BE2C (cell line): ENCODE measurements at regions not wholly inside any gene's neighbourhood (a gene's known extent, or its start where the extent isn't known, plus 50 kb on each side); places are given as distances from the start of the nearest gene placed in this dataset.
A peak's percentile ranks its signal among the peaks of the same experiment; 100 is the strongest.
"Not testable (repeated sequence)": the region's sequence is repeated elsewhere in the genome, so short reads cannot be mapped to it uniquely, and the experiment has no call there.

Experiments used
- DNase-seq: peaks from one replicate; pipeline ENCODE4 v3.0.0-alpha.2; 2020
- H3K27me3 ChIP-seq: fragments of 250-450 bp; sonication (Bioruptor Pico); 2 replicates; pipeline ENCODE4 v1.5.1; 2020; ENCODE audit warnings: mild to moderate bottlenecking
- H3K36me3 ChIP-seq: fragments of 250-450 bp; sonication (Bioruptor Pico); 2 replicates; pipeline ENCODE4 v1.5.1; 2020; ENCODE audit warnings: mild to moderate bottlenecking
- H3K4me1 ChIP-seq: fragments of 250-450 bp; sonication (Bioruptor Pico); 2 replicates; pipeline ENCODE4 v1.5.1; 2020
- H3K4me3 ChIP-seq: 2 replicates; pipeline ENCODE4 v1.5.1; 2011; ENCODE audit warnings: low read depth, low read length
- H3K9me3 ChIP-seq: fragments of 250-450 bp; sonication (Bioruptor Pico); 2 replicates; pipeline ENCODE4 v1.5.1; 2020
- TF ChIP-seq, protein P1 (sequence below): IDR thresholded peaks from 2 replicates; pipeline ENCODE4 v1.5.1; 2012; ENCODE audit warnings: mild to moderate bottlenecking, low read depth, low read length

DNA sequence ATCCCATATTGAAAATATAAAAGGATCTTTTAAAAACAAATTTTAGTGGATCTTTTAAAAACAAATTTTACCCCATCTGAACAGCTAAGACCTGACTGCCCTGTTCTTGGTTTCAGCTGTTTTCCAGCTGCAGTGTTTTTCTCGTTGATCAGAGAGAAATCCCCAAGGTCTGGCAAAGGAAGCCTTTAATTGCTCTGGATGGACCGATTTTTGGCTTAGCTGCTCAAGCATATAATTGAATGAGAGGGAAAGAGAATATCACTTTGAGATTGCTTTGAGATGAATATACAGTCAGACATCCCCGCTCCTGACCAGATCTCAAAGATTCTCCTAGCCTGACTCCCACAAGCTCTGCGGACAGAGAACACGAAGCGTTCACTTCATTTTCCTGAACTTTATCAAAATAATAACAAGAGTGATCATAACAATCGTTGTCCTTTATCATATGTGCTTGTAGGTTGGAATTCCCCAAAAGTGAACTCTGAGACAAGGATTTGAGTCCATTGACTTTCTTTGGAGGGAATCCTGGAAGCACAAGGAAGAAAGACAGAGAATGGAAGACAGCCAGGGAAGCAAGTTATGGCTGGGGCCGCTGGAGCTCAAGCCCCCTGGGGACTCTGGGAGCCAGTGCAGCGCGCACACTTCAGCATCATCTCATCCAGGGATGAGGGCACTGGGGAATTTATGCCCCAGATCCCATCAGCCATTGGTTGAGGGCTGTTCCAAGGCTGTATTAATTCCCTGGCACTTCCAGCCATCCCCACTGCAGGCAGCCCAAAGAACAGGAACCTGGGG lies 101.3 kb downstream of the SNX5 start:
- DNase-seq: peak; percentile 66
- H3K4me3 ChIP-seq: peak overlapping the region; percentile 3; the same call in 1 of the 2 replicates
- no peaks in the 10 kb centered on the region for H3K27me3 ChIP-seq
- no peaks in the 10 kb centered on the region for H3K36me3 ChIP-seq
- no peaks in the 10 kb centered on the region for H3K9me3 ChIP-seq
- TF ChIP-seq, protein P1, sequence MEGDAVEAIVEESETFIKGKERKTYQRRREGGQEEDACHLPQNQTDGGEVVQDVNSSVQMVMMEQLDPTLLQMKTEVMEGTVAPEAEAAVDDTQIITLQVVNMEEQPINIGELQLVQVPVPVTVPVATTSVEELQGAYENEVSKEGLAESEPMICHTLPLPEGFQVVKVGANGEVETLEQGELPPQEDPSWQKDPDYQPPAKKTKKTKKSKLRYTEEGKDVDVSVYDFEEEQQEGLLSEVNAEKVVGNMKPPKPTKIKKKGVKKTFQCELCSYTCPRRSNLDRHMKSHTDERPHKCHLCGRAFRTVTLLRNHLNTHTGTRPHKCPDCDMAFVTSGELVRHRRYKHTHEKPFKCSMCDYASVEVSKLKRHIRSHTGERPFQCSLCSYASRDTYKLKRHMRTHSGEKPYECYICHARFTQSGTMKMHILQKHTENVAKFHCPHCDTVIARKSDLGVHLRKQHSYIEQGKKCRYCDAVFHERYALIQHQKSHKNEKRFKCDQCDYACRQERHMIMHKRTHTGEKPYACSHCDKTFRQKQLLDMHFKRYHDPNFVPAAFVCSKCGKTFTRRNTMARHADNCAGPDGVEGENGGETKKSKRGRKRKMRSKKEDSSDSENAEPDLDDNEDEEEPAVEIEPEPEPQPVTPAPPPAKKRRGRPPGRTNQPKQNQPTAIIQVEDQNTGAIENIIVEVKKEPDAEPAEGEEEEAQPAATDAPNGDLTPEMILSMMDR: no peak
- peaks cover 7% of the 10 kb centered on the region for H3K4me1 ChIP-seq

DNA sequence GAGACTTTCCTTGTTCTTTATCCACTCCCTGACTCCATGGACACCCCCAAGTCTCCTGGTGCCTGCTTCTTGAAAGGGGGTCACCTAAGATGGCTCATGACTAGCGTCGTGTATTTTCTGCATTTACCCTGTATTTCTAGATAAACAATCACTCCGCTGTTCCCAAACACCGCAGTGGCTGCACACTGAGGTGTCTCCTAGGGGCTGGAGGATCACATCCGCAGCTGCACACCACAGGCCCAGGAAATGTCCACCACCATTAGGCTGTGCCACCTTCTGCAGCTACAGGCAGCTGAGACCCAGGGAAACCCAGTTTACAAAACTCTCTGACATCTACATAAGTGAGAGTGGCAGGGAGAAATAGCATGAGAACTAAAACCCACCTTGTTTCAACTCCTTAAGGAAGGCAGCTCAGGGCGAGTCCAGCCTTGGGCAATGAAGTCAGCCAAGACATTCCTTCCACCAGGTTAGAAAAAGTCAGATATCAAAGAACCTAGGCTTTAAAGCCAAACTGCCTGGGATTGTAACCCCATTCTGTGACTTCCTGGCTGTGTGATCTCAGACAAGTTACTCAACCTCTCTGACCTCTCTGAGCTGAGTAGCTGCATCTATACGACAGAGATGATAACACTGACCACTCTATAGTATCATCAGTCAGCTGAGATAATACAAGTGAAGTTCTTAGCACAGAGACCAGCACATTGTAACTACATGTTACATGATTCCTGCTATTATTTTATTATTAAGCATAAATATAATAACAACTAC lies 102.2 kb downstream of the SNX5 start:
- Histone ChIP-seq H3K4me3 (no peak overlapping the region), H3K9me3 (no peaks in the 10 kb centered on the region), H3K36me3 (no peaks in the 10 kb centered on the region), H3K27me3 (no peaks in the 10 kb centered on the region; the same call in 1 of the 2 replicates), H3K4me1 (peaks cover 7% of the 10 kb centered on the region)
- DNase-seq: no peak
- TF ChIP-seq, protein P1: no peak

DNA sequence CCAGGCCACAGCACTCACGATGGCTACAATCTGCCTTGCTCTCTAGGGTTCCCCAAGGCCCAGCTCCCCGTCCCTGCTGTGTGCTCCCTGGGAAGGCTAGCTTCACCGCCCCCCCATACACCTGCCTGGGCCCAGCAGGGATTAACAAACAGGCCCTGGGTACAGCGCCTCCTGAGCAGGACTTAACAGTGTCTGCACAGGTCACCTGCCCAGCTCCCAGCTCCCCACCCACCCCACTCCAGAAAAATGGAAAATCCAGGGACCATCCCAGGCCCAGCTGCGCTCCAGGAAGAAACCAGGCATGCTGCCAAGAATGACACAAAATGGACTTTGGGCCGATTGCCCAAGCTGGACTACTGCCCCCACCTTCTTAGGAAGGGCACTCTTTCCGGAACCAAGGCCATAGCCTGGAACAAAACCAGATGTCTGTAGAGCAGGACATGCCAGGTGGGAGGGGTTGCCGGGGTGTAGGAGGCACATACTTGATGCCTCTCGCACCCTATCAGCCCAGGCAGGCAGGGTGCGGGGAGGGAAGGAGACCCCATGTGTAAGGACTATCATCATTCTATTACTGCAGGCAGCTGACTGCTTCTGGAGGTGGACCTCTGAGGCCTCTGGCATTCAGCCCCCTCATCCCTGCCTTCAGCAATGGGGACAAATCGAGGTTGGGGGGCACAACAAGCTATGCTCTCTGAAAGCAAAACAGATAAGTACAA lies 104.9 kb downstream of the SNX5 start:
- Histone ChIP-seq H3K4me1 (peaks cover 7% of the 10 kb centered on the region), H3K36me3 (no peaks in the 10 kb centered on the region), H3K4me3 (no peak overlapping the region), H3K27me3 (no peaks in the 10 kb centered on the region; the same call in 1 of the 2 replicates), H3K9me3 (no peaks in the 10 kb centered on the region)
- peak; percentile 45 for DNase-seq
- TF ChIP-seq, protein P1: no peak

DNA sequence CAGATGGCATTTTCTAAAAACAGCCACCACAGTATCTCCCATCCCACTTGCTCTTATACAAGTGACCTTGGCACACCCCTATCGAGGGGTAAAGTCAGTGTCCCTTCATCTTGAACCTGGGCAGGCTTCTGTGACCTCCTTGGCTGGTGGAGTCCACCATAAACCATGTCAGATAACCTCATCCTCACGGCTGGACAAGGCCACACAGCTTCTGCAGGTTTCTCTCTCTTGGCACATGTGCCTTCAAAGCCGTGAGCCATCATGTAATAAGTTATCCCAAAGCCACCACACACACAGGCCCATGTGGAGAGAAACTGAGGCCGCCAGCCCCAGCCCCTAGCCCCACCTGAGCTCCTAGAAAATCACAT lies 105.4 kb downstream of the SNX5 start:
- H3K4me1 ChIP-seq: peaks cover 7% of the 10 kb centered on the region
- TF ChIP-seq, protein P1: no peak

DNA sequence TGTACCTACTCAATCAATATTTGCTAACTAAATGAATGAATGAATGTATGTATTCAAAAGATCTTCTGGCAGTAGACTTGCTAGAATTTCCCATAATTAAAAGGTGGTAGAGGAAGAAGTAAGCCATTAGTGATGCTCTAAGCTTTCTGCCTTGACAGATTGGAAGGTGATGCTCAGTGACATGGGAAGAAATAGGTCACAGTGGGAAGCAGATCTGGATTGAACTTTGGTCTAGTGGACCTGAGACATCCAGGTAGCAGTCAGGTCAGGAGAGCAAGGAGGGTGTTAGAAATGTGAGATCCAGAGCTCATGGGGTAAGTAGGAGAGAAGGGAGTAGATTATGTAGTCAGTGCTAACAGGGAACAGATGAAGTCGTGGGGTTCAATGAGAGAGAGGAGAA lies 106.4 kb downstream of the SNX5 start:
- Histone ChIP-seq H3K27me3 (no peaks in the 10 kb centered on the region; the same call in 1 of the 2 replicates), H3K4me3 (no peak overlapping the region), H3K4me1 (peaks cover 7% of the 10 kb centered on the region), H3K9me3 (no peaks in the 10 kb centered on the region), H3K36me3 (no peaks in the 10 kb centered on the region)
- TF ChIP-seq, protein P1: no peak
- no peak for DNase-seq

More for the DNA sequence above, 105.4 kb downstream of the SNX5 start:
- no peaks in the 10 kb centered on the region for H3K9me3 ChIP-seq
- no peaks in the 10 kb centered on the region for H3K36me3 ChIP-seq
- H3K27me3 ChIP-seq: no peaks in the 10 kb centered on the region; the same call in 1 of the 2 replicates
- no peak overlapping the region for H3K4me3 ChIP-seq
- DNase-seq: no peak

DNA sequence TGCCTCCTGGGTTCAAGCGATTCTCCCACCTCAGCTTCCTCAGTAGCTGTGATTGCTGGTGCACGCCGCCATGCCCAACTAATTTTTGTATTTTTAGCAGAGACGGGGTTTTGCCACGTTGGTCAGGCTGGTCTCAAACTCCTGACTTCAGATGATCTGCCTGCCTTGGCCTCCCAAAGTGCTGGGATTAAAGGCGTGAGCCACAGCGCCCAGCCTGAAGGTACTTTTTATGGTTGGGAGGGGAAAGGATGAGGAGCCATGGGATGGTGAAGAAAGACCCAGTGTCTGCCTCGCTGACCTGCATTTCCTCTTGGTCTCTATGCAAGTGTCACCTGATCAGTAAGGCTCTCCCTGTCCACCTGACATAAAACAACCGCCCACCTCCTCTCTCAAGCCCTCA lies 107.0 kb downstream of the SNX5 start:
- not testable (repeated sequence) for H3K4me1 ChIP-seq, H3K9me3 ChIP-seq, H3K4me3 ChIP-seq, DNase-seq, H3K27me3 ChIP-seq, H3K36me3 ChIP-seq
